OCI-LY3 (cell line): ENCODE measurements at regions not wholly inside any gene's neighbourhood (a gene's known extent, or its start where the extent isn't known, plus 50 kb on each side); places are given as distances from the start of the nearest gene placed in this dataset.

Experiments
- H2AFZ ChIP-seq: fragments of 200-600, 300-600 bp; shearing (Covaris generic); 2 replicates; pipeline ENCODE4 v1.6.0; 2014; ENCODE audit warnings: antibody characterized with exemption, low read depth, low read length
- H3K27ac ChIP-seq: fragments of 200-600, 300-600 bp; sonication (generic); 2 replicates; pipeline ENCODE4 v1.5.1; 2014; ENCODE audit warnings: mild to moderate bottlenecking, low read length, moderate library complexity, mixed read lengths
- H3K27me3 ChIP-seq: fragments of 200-600, 300-600 bp; sonication (generic); 2 replicates; pipeline ENCODE4 v1.6.1; 2014; ENCODE audit warnings: low read depth, low read length, mixed read lengths
- H3K36me3 ChIP-seq: fragments of 200-600, 300-600 bp; sonication (generic); replicated peaks from 2 replicates; pipeline ENCODE3; 2014; ENCODE audit warnings: low read depth, low read length, mixed read lengths
- H3K4me1 ChIP-seq: fragments of 300-600, 200-600 bp; sonication (generic); 2 replicates; pipeline ENCODE4 v1.6.1; 2014; ENCODE audit warnings: low read length, mixed read lengths
- H3K4me2 ChIP-seq: fragments of 200-600, 300-600 bp; sonication (generic); 2 replicates; pipeline ENCODE4 v1.6.1; 2014; ENCODE audit warnings: low read length, mixed read lengths
- H3K4me3 ChIP-seq: fragments of 300-600, 200-600 bp; sonication (generic); 2 replicates; pipeline ENCODE4 v1.5.1; 2014; ENCODE audit warnings: antibody characterized with exemption, mild to moderate bottlenecking, low read length, moderate library complexity
- H3K79me2 ChIP-seq: fragments of 300-600, 200-600 bp; shearing (Covaris generic); 2 replicates; pipeline ENCODE4 v1.6.1; 2014; ENCODE audit warnings: mild to moderate bottlenecking, low read length, mixed read lengths
- H3K9ac ChIP-seq: fragments of 300-600, 200-600 bp; shearing (Covaris generic); 2 replicates; pipeline ENCODE4 v1.6.0; 2014; ENCODE audit warnings: mild to moderate bottlenecking, low read length, moderate library complexity
- H3K9me3 ChIP-seq: fragments of 200-600, 300-600 bp; shearing (Covaris generic); 2 replicates; pipeline ENCODE4 v1.6.1; 2014; ENCODE audit warnings: low read length, mixed read lengths; ENCODE audit not compliant: insufficient read depth
- H4K20me1 ChIP-seq: fragments of 200-600, 300-600 bp; sonication (generic); 2 replicates; pipeline ENCODE4 v1.6.1; 2016; ENCODE audit warnings: low read length, mixed read lengths; ENCODE audit not compliant: insufficient read depth
- EZH2phosphoT487 ChIP-seq: fragments of 200-600 bp; shearing (Covaris generic); IDR thresholded peaks from 2 replicates; pipeline ENCODE4 v1.6.1; 2018; ENCODE audit warnings: antibody characterized with exemption, mixed run types, low read depth
- TF ChIP-seq, protein P1 (sequence below): fragments of 200-600, 300-600 bp; sonication (generic); IDR thresholded peaks from 2 replicates; pipeline ENCODE4 v1.5.1; 2014; ENCODE audit warnings: antibody characterized with exemption, low read length, low read depth

- peaks cover 6% of the 10 kb centered on the region; the same call in 1 of the 2 replicates for H3K27me3 ChIP-seq
- no peak for TF ChIP-seq EZH2phosphoT487
- TF ChIP-seq, protein P1, sequence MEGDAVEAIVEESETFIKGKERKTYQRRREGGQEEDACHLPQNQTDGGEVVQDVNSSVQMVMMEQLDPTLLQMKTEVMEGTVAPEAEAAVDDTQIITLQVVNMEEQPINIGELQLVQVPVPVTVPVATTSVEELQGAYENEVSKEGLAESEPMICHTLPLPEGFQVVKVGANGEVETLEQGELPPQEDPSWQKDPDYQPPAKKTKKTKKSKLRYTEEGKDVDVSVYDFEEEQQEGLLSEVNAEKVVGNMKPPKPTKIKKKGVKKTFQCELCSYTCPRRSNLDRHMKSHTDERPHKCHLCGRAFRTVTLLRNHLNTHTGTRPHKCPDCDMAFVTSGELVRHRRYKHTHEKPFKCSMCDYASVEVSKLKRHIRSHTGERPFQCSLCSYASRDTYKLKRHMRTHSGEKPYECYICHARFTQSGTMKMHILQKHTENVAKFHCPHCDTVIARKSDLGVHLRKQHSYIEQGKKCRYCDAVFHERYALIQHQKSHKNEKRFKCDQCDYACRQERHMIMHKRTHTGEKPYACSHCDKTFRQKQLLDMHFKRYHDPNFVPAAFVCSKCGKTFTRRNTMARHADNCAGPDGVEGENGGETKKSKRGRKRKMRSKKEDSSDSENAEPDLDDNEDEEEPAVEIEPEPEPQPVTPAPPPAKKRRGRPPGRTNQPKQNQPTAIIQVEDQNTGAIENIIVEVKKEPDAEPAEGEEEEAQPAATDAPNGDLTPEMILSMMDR = no peak
- H3K4me1 ChIP-seq = no peaks in the 10 kb centered on the region
- no peaks in the 10 kb centered on the region for H3K9me3 ChIP-seq
- H3K36me3 ChIP-seq = no peaks in the 10 kb centered on the region
- no peak overlapping the region for H3K27ac ChIP-seq
- no peak overlapping the region for H3K4me2 ChIP-seq
- H3K4me3 ChIP-seq = no peak overlapping the region
- no peak overlapping the region for H2AFZ ChIP-seq
- H3K9ac ChIP-seq = no peak overlapping the region
- H3K79me2 ChIP-seq = no peaks in the 10 kb centered on the region
- H4K20me1 ChIP-seq = no peaks in the 10 kb centered on the region
These were observed 500.9 kb downstream of the NPHP4 start for GRCh38 chr1:5491207-5491904.

DNA sequence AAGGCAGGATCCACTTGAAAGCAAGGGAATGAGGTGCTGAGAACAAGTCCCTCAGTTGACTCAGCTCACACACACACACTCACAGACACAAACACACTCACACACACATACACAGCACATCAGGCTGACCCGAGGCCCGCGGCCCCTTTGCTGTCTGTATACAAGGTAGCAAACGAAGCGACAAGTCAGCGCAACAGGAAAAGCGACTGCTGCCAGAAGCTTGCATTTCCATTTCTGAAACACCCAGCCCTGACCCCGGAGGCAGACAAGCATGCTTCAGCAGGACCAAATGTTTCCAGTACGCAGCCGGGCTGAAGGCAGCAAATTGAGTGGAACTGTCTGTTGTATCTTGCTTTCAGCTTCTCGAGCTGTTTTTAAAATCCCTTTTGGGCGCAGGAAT lies 501.6 kb downstream of the NPHP4 start:
- H3K9me3 ChIP-seq = no peaks in the 10 kb centered on the region
- no peak overlapping the region for H3K9ac ChIP-seq
- H3K4me2 ChIP-seq = no peak overlapping the region
- no peak overlapping the region for H3K4me3 ChIP-seq
- H2AFZ ChIP-seq = no peak overlapping the region
- H4K20me1 ChIP-seq = no peaks in the 10 kb centered on the region
- H3K27me3 ChIP-seq = peaks cover 6% of the 10 kb centered on the region; the same call in 1 of the 2 replicates
- no peaks in the 10 kb centered on the region for H3K4me1 ChIP-seq
- H3K27ac ChIP-seq = no peak overlapping the region
- no peaks in the 10 kb centered on the region for H3K79me2 ChIP-seq
- no peaks in the 10 kb centered on the region for H3K36me3 ChIP-seq
- TF ChIP-seq, protein P1 = no peak
- TF ChIP-seq EZH2phosphoT487 = no peak

GRCh38 chr1:5488448-5488847 lies 503.8 kb downstream of the NPHP4 start:
- no peaks in the 10 kb centered on the region for H3K79me2 ChIP-seq
- H2AFZ ChIP-seq = no peak overlapping the region
- no peaks in the 10 kb centered on the region for H4K20me1 ChIP-seq
- no peaks in the 10 kb centered on the region for H3K4me1 ChIP-seq
- no peak overlapping the region for H3K4me2 ChIP-seq
- no peaks in the 10 kb centered on the region for H3K9me3 ChIP-seq
- H3K27ac ChIP-seq = no peak overlapping the region
- no peak overlapping the region for H3K4me3 ChIP-seq
- no peaks in the 10 kb centered on the region for H3K36me3 ChIP-seq
- no peak overlapping the region for H3K9ac ChIP-seq
- TF ChIP-seq, protein P1 = no peak
- no peak for TF ChIP-seq EZH2phosphoT487
- peaks cover 6% of the 10 kb centered on the region; the same call in 1 of the 2 replicates for H3K27me3 ChIP-seq

DNA sequence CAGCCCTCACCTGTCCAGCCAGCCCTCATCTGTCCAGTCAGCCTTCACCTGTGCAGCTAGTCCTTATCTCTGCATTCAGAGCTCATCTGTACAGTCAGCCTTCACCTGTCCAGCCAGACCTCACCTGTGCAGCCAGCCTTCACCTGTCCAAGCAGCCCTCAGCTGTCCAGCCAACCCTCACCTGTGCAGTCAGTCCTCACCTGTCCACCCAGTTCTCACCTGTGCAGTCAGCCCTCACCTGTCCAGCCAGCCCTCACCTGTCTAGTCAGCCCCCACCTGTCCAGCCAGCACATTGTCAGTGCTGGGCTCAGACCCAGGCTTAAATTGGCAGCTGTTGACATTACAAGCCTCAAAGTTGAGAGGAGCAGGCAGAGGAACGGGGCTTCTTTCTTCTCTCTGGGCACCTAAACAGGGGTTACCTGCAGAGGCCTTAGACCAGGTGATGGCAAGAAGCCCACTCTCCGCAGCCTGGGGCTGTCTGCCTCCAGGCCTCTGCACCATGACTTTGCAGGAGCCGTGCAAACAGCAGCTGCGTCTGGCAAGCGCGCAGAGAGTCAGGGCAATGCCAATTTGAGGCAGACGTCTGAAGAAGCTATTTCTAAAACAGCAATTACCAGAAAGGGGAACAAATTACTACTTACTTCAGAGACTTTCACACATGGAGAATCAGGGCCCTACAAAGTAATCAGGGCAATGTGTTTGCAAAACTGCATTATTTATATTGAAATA lies 506.1 kb downstream of the NPHP4 start:
- H3K4me1 ChIP-seq = no peaks in the 10 kb centered on the region
- no peaks in the 10 kb centered on the region for H3K27me3 ChIP-seq
- no peak overlapping the region for H3K4me2 ChIP-seq
- no peaks in the 10 kb centered on the region for H3K79me2 ChIP-seq
- H4K20me1 ChIP-seq = no peaks in the 10 kb centered on the region
- no peaks in the 10 kb centered on the region for H3K36me3 ChIP-seq
- H3K9ac ChIP-seq = no peak overlapping the region
- H3K9me3 ChIP-seq = no peaks in the 10 kb centered on the region
- H2AFZ ChIP-seq = no peak overlapping the region
- H3K27ac ChIP-seq = no peak overlapping the region
- no peak overlapping the region for H3K4me3 ChIP-seq
- TF ChIP-seq, protein P1 = no peak
- TF ChIP-seq EZH2phosphoT487 = no peak
